ENCODE measurements at regions not wholly inside any gene's neighbourhood (a gene's known extent, or its start where the extent isn't known, plus 50 kb on each side); places are given as distances from the start of the nearest gene placed in this dataset.
"Not testable (repeated sequence)": the region's sequence is repeated elsewhere in the genome, so short reads cannot be mapped to it uniquely, and the experiment has no call there.

DNA sequence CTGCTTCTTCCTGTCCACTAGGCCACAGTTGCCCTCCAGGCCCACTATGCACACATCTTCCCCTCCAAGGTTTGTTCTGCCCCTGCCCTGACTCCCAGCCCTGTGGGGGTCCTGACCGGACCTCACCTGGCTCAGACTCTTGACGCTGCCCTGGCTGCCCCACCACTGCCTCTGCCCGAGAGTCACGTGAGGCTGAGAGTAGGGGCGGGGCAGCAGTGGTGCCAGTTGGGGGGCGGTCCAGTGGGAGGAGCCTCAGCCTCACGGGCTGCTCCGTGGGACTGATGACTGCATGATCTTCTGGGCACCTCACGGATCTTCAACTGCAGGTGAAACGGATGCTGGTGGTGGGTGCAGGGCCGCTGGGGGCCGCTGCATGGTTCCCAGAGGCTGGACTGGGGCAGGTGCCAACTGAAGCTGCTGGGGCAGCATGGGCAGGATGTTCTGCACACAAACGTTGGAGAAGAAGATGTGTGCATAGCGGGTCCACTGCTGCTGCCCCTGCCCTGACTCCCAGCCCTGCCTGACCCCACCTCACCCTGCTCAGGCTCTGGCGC lies 77.6 kb downstream of the HHIPL2 start:
- H3K36me3 Mint-ChIP-seq; H3K27ac Mint-ChIP-seq; H3K4me1 Mint-ChIP-seq (ENCODE audit: low read depth); H3K27me3 Mint-ChIP-seq; H3K9me3 Mint-ChIP-seq (ENCODE audit: low read depth); H3K4me3 Mint-ChIP-seq: not testable (repeated sequence)

DNA sequence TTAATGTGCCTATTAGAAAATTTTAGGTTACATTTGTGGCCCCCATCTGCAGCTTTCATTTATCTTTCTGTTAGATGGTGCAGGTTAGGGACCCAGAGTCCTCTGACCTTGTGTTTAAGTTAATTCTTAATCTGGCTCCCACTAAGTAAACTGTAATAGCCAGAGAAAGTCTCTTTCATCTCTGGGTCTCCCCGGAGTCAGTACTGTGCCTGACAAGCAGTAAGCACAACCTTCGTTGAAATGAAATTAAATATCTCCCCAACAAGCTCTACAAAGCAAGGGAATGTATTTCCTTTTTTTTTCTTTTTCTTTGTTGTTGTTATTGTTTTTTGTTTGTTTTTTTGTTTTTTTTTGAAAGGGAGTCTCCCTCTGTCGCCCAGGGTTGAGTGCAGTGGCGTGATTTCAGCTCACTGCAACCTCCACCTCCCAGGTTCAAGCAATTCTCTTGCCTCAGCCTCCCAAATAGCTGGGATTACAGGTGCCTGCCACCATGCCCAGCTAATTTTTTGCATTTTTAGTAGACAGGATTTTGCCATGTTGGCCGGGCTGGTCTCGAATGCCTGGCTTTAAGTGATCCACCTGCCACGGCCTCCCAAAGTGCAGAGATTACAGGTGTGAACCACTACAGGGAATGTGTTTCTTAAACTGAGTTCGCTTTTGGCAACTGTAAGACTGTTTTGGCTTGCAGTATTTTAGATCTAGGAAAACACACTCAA lies 81.6 kb downstream of the HHIPL2 start:
- H3K27ac Mint-ChIP-seq, result no peak overlapping the region
- H3K36me3 Mint-ChIP-seq, result no peaks in the 10 kb centered on the region
- H3K4me3 Mint-ChIP-seq, result no peak overlapping the region
- H3K9me3 Mint-ChIP-seq (ENCODE audit: low read depth), result no peaks in the 10 kb centered on the region
- H3K4me1 Mint-ChIP-seq (ENCODE audit: low read depth), result peaks cover 10% of the 10 kb centered on the region
- peaks cover 1% of the 10 kb centered on the region for H3K27me3 Mint-ChIP-seq

DNA sequence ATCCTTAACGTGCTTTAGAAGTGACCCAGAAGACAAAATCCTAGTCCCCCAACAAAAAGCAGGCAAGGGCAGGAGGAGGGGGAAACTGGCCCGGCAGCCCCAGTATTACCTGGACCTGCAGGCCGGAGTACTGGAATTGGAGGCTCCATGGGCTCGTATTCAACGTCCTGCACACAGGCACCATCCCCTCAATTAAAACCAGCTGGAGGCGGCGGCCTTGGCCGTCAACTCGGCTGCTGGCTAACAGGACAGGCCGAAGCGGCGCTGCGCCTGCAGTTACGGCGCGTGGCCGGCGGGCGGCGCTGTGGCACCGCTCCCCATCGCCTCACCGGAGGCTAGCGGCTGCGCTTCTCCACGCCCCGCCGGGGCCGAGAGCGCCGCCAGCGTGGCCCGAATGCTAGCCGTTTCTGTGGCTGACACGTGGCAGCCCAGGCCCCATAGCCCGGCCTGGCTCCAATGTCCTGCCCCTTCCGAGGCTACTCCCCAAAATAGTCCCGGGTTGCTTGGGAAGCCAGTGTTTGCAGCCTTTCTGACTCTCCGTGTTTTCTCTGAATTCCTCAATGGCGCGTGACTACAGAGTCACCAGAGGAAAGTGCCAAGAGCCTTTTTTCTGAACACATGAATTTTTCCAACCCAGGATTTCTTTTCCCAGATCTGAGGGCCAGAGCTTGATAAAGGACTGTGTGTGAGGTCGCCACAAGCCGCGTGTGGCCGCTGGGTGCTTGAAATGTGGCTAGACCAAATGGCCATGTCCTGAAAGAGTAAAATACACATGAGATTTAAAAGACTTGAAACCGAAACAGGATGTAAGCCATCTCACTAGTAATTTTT lies 82.5 kb downstream of the HHIPL2 start:
- H3K27me3 Mint-ChIP-seq, result peaks cover 1% of the 10 kb centered on the region

DNA sequence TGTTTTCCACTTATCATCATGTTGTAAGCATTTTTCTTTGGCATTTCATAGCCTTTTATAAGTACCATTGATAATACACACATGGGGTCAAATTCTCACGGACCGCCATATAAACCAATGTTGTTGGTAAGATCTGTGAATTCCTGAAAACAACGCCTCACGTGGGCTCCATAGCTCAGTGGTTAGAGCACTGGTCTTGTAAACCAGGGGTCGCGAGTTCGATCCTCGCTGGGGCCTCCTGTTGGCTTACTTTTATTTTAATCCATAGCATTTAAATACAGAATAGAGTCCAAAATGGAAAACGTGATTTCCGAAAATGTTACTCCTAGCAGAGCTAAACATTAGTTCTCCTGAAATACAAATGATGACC lies 83.1 kb downstream of the HHIPL2 start:
- Mint-ChIP-seq H3K27me3 (peaks cover 1% of the 10 kb centered on the region), H3K27ac (peak overlapping the region; percentile 88), H3K4me1 (ENCODE audit: low read depth) (peaks cover 10% of the 10 kb centered on the region), H3K36me3 (no peaks in the 10 kb centered on the region), H3K9me3 (ENCODE audit: low read depth) (no peaks in the 10 kb centered on the region), H3K4me3 (peak overlapping the region; percentile 88)

More for the DNA sequence above, 82.5 kb downstream of the HHIPL2 start:
- Mint-ChIP-seq H3K4me1 (ENCODE audit: low read depth) (peaks cover 10% of the 10 kb centered on the region), H3K36me3 (no peaks in the 10 kb centered on the region), H3K4me3 (peak overlapping the region; percentile 88), H3K9me3 (ENCODE audit: low read depth) (no peaks in the 10 kb centered on the region), H3K27ac (peak overlapping the region; percentile 93)

DNA sequence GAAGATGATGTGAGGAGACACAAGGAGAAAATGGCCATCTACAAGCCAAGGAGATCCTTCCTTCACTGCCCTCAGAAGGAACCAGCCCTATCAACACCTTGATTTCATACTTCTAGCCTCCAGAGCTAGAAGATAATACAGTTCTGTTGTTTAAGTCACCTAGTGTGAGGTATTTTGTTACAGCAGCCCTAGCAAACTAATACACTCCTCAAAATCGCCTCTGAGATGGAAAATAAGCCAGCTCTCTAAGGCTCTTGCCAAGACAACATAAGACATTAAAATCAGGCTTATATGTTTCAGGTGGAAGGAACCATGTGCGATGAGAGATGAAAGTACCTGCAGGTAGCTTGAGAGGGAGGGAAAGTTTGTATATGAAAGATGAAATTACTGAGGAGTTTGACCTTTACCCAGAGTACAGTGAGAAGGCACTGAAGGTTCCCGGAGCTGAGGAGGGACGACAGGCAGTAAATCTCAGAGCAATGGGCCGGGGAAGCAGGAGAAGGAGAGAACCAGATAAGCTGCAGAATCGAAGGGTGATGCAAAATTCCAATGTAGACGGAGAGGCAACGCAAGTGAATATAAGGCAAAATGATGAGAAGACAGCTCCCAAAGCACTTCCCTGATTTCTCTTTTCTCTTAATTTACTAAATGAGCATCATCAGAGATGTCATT lies 84.7 kb downstream of the HHIPL2 start:
- no peak overlapping the region for H3K27ac Mint-ChIP-seq

DNA sequence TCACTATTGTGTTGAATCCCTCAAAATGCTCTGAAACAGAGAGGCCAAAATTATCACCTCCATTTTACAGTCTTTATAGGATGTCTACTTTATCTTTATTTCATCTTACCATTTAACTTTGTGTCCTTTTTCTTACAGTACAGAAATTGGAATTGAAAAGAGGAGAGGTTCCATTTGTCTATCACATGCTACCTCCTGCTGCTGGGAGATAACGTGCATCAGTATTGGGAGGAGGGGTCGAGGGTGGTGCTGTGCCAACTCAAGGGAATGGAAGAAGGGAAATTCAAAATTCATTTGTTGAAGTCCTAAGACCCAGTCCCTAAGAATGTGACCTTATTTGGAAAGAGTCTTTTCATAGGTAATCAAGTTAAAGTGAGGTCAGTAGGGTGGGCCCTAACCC lies 85.3 kb downstream of the HHIPL2 start:
- H3K36me3 Mint-ChIP-seq, result no peaks in the 10 kb centered on the region
- H3K9me3 Mint-ChIP-seq (ENCODE audit: low read depth), result peaks cover 1% of the 10 kb centered on the region
- no peak overlapping the region for H3K4me3 Mint-ChIP-seq
- H3K27ac Mint-ChIP-seq, result no peak overlapping the region
- H3K27me3 Mint-ChIP-seq, result peaks cover 1% of the 10 kb centered on the region
- H3K4me1 Mint-ChIP-seq (ENCODE audit: low read depth), result peaks cover 10% of the 10 kb centered on the region

More for the DNA sequence above, 84.7 kb downstream of the HHIPL2 start:
- no peak overlapping the region for H3K4me3 Mint-ChIP-seq
- peaks cover 1% of the 10 kb centered on the region for H3K27me3 Mint-ChIP-seq
- H3K9me3 Mint-ChIP-seq (ENCODE audit: low read depth), result no peaks in the 10 kb centered on the region
- H3K36me3 Mint-ChIP-seq, result no peaks in the 10 kb centered on the region
- peaks cover 10% of the 10 kb centered on the region for H3K4me1 Mint-ChIP-seq (ENCODE audit: low read depth)

DNA sequence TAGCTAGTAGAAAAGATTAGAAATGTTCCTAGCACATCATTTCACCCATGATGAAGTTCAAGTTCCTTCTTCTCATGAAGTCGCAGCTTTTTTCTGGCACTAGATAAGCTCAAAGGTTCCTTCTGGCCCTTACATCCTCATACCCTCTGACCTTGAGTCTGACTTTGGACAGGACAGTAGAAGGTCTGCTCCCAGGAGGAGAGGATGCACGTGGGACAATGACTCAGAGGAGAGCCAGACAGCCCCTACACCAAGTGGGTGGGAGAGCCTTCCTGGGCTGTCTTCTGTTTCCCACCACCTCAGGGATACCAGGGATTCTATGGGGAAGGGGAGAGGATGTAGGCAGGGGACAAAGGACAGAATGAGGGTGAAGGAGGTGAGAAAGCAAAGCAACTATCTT lies 86.0 kb downstream of the HHIPL2 start:
- Mint-ChIP-seq H3K36me3 (peaks cover 3% of the 10 kb centered on the region), H3K4me3 (no peak overlapping the region), H3K9me3 (ENCODE audit: low read depth) (peaks cover 8% of the 10 kb centered on the region), H3K27ac (no peak overlapping the region), H3K4me1 (ENCODE audit: low read depth) (peaks cover 10% of the 10 kb centered on the region), H3K27me3 (peaks cover 1% of the 10 kb centered on the region)

DNA sequence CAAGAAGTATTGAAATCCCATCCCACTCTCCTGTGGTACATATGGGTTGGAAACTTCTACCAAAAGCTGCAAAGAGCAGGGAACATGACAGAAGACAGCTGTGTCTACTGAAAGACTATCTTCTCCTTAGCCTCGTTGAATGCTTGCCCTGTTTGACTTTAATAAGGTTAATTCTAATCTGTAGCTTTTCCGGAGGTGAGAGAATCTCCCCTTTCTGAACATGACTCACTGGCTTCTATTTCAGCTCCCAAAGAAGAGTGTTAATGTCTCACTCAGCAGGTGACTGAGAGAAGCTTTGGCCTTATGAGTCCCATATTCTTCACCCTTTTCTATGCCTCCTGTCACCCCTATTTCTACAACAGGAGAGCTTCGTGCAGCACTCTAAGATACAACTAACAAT lies 88.3 kb downstream of the HHIPL2 start:
- Mint-ChIP-seq H3K4me1 (ENCODE audit: low read depth) (peaks cover 8% of the 10 kb centered on the region), H3K36me3 (peaks cover 3% of the 10 kb centered on the region), H3K27me3 (peaks cover 1% of the 10 kb centered on the region), H3K4me3 (no peak overlapping the region), H3K9me3 (ENCODE audit: low read depth) (peaks cover 9% of the 10 kb centered on the region), H3K27ac (no peak overlapping the region)

DNA sequence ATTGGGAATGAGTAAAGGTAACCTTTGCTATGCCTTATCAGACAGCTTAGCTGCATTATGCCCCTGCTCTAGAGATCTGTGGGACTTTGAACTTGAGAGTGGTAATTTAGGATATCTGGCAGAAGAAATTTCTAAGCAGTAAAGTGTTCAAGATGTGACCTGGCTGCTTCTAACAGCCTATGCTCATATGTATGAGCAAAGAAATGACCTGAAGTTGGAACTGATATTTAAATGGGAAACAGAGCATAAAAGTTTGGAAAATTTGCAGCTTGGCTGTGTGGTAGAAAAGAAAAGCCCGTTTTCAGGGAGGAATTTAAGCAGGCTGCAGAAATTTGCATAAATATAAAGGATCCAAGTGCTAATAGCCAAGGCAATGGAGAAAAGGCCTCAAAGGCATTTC lies 90.4 kb downstream of the HHIPL2 start:
- Mint-ChIP-seq H3K9me3 (ENCODE audit: low read depth) (peaks cover 9% of the 10 kb centered on the region), H3K4me1 (ENCODE audit: low read depth) (peaks cover 16% of the 10 kb centered on the region), H3K4me3 (no peak overlapping the region), H3K36me3 (peaks cover 3% of the 10 kb centered on the region), H3K27me3 (peaks cover 1% of the 10 kb centered on the region), H3K27ac (no peak overlapping the region)

DNA sequence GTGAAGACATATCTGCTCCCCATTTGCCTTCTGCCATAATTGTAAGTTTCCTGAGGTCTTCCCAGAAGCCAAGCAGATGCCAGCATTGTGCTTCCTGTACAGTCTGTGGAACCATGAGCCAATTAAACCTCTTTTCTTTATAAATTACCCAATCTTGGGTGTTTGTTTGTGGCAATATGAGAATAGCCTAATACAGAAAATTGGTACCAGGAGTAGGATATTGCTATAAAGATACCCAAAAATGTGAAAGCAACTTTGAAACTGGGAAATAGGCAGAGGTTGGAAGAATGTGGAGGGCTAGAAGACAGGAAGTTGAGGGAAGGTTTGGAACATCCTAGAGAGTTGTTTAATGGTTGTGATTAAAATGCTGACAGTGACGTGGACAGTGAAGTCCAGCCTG lies 90.8 kb downstream of the HHIPL2 start:
- Mint-ChIP-seq H3K4me3 (no peak overlapping the region), H3K4me1 (ENCODE audit: low read depth) (peaks cover 17% of the 10 kb centered on the region), H3K27ac (no peak overlapping the region), H3K9me3 (ENCODE audit: low read depth) (peaks cover 9% of the 10 kb centered on the region), H3K27me3 (peaks cover 1% of the 10 kb centered on the region), H3K36me3 (peaks cover 3% of the 10 kb centered on the region)

DNA sequence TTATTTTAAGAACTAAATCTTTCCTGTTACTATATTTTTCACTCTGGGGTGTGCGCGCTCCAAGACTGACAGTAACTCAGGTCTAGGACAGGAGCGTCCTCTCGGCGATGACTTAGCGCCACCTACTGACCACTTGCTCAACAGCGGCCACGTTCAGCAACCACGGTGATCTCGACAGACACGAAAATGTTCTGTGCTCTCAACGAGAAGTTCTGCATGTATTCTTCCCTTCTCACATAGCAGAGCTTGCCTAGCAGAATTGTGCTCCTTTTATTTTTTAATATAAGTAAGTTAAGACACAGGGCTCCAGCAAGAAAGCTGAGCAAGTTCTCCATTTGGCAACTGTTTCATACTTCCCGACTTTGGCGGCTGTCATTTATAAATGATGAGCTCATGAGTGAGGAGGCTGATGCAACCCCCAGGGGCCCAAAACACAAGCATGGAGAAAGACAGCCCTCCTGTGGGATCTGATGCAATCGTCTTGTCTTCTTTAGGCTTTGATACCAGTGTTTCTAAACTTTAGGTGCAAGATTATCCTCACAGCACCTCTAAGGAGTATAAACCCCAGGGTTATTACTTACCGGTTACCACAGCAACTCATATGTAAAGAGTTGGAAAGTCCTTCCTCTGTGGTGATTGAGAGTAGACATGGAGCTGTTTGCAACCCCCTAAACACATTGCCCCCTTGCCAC lies 92.6 kb downstream of the HHIPL2 start:
- H3K9me3 Mint-ChIP-seq (ENCODE audit: low read depth), result peaks cover 9% of the 10 kb centered on the region
- no peak overlapping the region for H3K27ac Mint-ChIP-seq
- peaks cover 3% of the 10 kb centered on the region for H3K36me3 Mint-ChIP-seq
- H3K4me1 Mint-ChIP-seq (ENCODE audit: low read depth), result peaks cover 17% of the 10 kb centered on the region
- no peak overlapping the region for H3K4me3 Mint-ChIP-seq
- H3K27me3 Mint-ChIP-seq, result no peaks in the 10 kb centered on the region

DNA sequence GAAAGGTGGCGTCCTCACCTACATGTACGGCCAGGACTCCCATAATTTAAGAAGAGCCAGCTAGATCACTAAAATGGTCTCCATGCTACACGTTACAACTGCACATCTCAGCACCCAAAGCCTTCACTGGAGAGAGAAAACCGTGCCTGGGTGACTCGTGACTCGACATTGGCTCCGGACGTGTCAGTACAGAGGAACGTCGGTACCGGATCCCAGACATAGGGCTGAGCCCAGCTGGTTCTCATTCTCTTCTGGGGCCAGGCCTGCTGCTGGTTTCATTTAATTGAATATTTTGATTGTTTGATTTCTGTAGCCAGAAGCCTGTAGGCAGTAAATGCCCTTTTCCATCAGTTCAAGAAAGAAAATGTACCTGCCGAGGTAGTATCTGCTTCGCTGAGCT lies 93.1 kb downstream of the HHIPL2 start:
- H3K9me3 Mint-ChIP-seq (ENCODE audit: low read depth), result peaks cover 9% of the 10 kb centered on the region
- H3K4me3 Mint-ChIP-seq, result no peak overlapping the region
- no peak overlapping the region for H3K27ac Mint-ChIP-seq

DNA sequence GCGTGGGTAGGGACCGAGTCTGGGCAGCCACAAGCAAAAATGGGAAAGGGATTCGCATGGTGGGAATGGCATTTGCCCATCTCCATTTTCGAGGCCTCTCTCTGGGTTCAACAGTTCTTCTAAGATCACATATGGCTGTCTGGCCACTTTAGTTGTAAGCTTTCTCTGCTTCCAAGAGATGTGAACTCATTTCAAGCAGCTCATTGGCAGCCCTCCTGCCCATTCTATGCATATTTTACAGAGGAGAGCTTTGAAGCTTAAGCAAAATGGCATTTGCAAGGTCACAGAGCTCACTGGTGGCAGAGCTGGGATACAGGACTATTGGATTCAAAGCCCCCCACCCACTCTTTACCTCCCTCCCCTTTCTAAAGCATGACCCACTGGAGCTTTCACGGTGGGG lies 93.7 kb downstream of the HHIPL2 start:
- Mint-ChIP-seq H3K9me3 (ENCODE audit: low read depth) (peaks cover 9% of the 10 kb centered on the region), H3K27ac (no peak overlapping the region), H3K4me3 (no peak overlapping the region), H3K4me1 (ENCODE audit: low read depth) (peaks cover 17% of the 10 kb centered on the region), H3K36me3 (peaks cover 3% of the 10 kb centered on the region), H3K27me3 (no peaks in the 10 kb centered on the region)

More for the DNA sequence above, 93.1 kb downstream of the HHIPL2 start:
- Mint-ChIP-seq H3K36me3 (peaks cover 3% of the 10 kb centered on the region), H3K27me3 (no peaks in the 10 kb centered on the region), H3K4me1 (ENCODE audit: low read depth) (peaks cover 17% of the 10 kb centered on the region)

DNA sequence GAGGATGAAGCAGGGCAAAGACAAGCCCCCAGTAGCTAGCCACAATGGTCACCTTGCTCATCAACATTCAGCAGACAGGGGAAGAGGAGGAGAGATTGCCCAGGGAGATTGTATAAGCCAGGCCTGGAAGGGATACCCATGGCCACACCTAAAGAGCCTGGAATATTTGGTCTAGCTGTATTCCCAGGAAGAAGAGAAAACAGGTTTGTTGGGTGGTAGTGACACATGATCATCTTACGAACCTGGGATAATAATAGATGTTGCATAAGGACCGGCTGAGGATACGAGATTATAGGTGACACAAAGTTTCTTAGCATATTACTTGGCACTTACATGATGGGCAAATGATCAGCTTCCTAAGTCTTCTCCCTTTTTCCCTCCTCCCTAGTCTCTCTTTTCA lies 95.9 kb downstream of the HHIPL2 start:
- H3K9me3 Mint-ChIP-seq (ENCODE audit: low read depth), result peaks cover 2% of the 10 kb centered on the region
- no peak overlapping the region for H3K27ac Mint-ChIP-seq
- H3K4me3 Mint-ChIP-seq, result no peak overlapping the region
- H3K27me3 Mint-ChIP-seq, result no peaks in the 10 kb centered on the region
- peaks cover 17% of the 10 kb centered on the region for H3K4me1 Mint-ChIP-seq (ENCODE audit: low read depth)
- peaks cover under 1% of the 10 kb centered on the region for H3K36me3 Mint-ChIP-seq
